ENCODE measurements at regions not wholly inside any gene's neighbourhood (a gene's known extent, or its start where the extent isn't known, plus 50 kb on each side); places are given as distances from the start of the nearest gene placed in this dataset.

DNA sequence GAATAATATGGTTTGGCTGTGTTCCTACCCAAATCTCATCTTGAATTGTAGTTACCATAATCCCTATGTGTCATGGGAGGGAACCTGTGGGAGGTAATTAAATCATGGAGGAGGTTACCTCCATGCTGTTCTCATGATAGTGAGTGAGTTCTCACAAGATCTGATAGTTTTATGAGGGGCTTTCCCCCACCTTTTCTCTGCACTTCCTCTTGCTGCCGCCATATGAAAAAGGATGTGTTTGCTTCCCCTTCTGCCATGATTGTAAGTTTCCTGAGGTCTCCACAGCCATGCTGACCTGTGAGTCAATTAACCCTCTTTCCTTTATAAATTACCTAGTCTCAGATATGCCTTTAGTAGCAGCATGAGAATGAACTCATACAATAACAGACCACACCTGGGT is 63.7 kb upstream of the PRR16 start:
- TF ChIP-seq, protein P1, sequence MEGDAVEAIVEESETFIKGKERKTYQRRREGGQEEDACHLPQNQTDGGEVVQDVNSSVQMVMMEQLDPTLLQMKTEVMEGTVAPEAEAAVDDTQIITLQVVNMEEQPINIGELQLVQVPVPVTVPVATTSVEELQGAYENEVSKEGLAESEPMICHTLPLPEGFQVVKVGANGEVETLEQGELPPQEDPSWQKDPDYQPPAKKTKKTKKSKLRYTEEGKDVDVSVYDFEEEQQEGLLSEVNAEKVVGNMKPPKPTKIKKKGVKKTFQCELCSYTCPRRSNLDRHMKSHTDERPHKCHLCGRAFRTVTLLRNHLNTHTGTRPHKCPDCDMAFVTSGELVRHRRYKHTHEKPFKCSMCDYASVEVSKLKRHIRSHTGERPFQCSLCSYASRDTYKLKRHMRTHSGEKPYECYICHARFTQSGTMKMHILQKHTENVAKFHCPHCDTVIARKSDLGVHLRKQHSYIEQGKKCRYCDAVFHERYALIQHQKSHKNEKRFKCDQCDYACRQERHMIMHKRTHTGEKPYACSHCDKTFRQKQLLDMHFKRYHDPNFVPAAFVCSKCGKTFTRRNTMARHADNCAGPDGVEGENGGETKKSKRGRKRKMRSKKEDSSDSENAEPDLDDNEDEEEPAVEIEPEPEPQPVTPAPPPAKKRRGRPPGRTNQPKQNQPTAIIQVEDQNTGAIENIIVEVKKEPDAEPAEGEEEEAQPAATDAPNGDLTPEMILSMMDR (IDR thresholded peaks at IDR 0.05; ENCODE audit: borderline replicate concordance, extremely low read depth, low read length, poor library complexity, severe bottlenecking): no peak
- TF ChIP-seq EZH2 (IDR thresholded peaks at IDR 0.05; ENCODE audit: borderline replicate concordance, low read depth, low read length, severe bottlenecking): no peak
